Ascending aorta (tissue), 2 donors: ENCODE measurements at regions not wholly inside any gene's neighbourhood (a gene's known extent, or its start where the extent isn't known, plus 50 kb on each side); places are given as distances from the start of the nearest gene placed in this dataset.

Source experiments
- DNase-seq, 2 donors: peaks; one replicate each; pipeline ENCODE4 v3.0.0-alpha.2; 2019; ENCODE audit warnings: low spot score in 2 of 2
- H3K27ac ChIP-seq, 2 donors: fragments of 200-600 bp; sonication (generic); one replicate each; pipeline ENCODE4 v1.5.1; 2016 to 2017; ENCODE audit warnings: mild to moderate bottlenecking in 1 of 2
- H3K27me3 ChIP-seq: fragments of 200-600 bp; sonication (generic); one replicate; pipeline ENCODE4 v1.5.1; 2017
- H3K36me3 ChIP-seq, 2 donors: fragments of 200-600 bp; sonication (generic); one replicate each; pipeline ENCODE4 v1.5.1; 2016
- H3K4me1 ChIP-seq, 2 donors: fragments of 200-600 bp; sonication (generic); one replicate each; pipeline ENCODE4 v1.5.1; 2016 to 2017; ENCODE audit warnings: mild to moderate bottlenecking in 1 of 2
- H3K4me3 ChIP-seq, 2 donors: fragments of 200-600 bp; sonication (generic); one replicate each; pipeline ENCODE4 v1.5.1; 2016 to 2017; ENCODE audit warnings: mild to moderate bottlenecking in 1 of 2
- H3K9me3 ChIP-seq, 2 donors: fragments of 200-600 bp; sonication (generic); one replicate each; pipeline ENCODE4 v1.5.1; 2016
- CTCF ChIP-seq, 3 experiments: fragments of 200-600 bp in 2 of 3; fragments of 450-650 bp in 1 of 3; sonication (generic) in 2 of 3; IDR thresholded peaks; one replicate each; pipeline ENCODE4 v1.5.1; 2016 to 2019; ENCODE audit warnings: antibody characterized with exemption in 3 of 3, mild to moderate bottlenecking in 1 of 3, moderate library complexity in 1 of 3
- intact Hi-C: fragments of 100-400 bp; cut with DNase I; formaldehyde crosslinking; loops from one replicate; pipeline ENCODE4 v1.15.1; 2023

- H3K27ac ChIP-seq: no peak overlapping the region
- no peaks in the 10 kb centered on the region for H3K36me3 ChIP-seq
- DNase-seq: no peak
- H3K4me1 ChIP-seq: no peaks in the 10 kb centered on the region
- TF ChIP-seq CTCF (IDR thresholded peaks at IDR 0.05): no peak
- H3K27me3 ChIP-seq: no peaks in the 10 kb centered on the region
- H3K4me3 ChIP-seq: no peak overlapping the region
- intact Hi-C loops: no loop called here
- H3K9me3 ChIP-seq: no peaks in the 10 kb centered on the region
These were observed 166.4 kb upstream of the AFF2 start for GRCh38 chrX:148333989-148334388.

- intact Hi-C loops: no loop called here
- no peaks in the 10 kb centered on the region for H3K9me3 ChIP-seq
- H3K36me3 ChIP-seq: no peaks in the 10 kb centered on the region
- H3K27ac ChIP-seq: no peak overlapping the region
- no peak for TF ChIP-seq CTCF (IDR thresholded peaks at IDR 0.05)
- no peaks in the 10 kb centered on the region for H3K27me3 ChIP-seq
- DNase-seq: no peak
- no peak overlapping the region for H3K4me3 ChIP-seq
- no peaks in the 10 kb centered on the region for H3K4me1 ChIP-seq
These were observed 162.5 kb upstream of the AFF2 start for GRCh38 chrX:148337873-148338272.

- H3K36me3 ChIP-seq: no peaks in the 10 kb centered on the region
- H3K9me3 ChIP-seq: no peaks in the 10 kb centered on the region
- TF ChIP-seq CTCF (IDR thresholded peaks at IDR 0.05): no peak
- no peaks in the 10 kb centered on the region for H3K4me1 ChIP-seq
- DNase-seq: no peak
- no peak overlapping the region for H3K27ac ChIP-seq
- no peak overlapping the region for H3K4me3 ChIP-seq
- intact Hi-C loops: no loop called here
- no peaks in the 10 kb centered on the region for H3K27me3 ChIP-seq
These were observed 145.5 kb upstream of the AFF2 start for GRCh38 chrX:148354916-148355315.

GRCh38 chrX:148361641-148362040 lies 138.8 kb upstream of the AFF2 start:
- intact Hi-C loops: no loop called here

GRCh38 chrX:148363471-148364235 lies 136.8 kb upstream of the AFF2 start:
- no peaks in the 10 kb centered on the region for H3K4me1 ChIP-seq
- H3K9me3 ChIP-seq: no peaks in the 10 kb centered on the region
- H3K36me3 ChIP-seq: no peaks in the 10 kb centered on the region
- no peak for DNase-seq
- H3K27ac ChIP-seq: no peak overlapping the region
- no peaks in the 10 kb centered on the region for H3K27me3 ChIP-seq
- no peak overlapping the region for H3K4me3 ChIP-seq
- intact Hi-C loops: no loop called here
- no peak for TF ChIP-seq CTCF (IDR thresholded peaks at IDR 0.05)

More at GRCh38 chrX:148361641-148362040, 138.8 kb upstream of the AFF2 start:
- H3K9me3 ChIP-seq: no peaks in the 10 kb centered on the region
- no peak overlapping the region for H3K27ac ChIP-seq
- H3K4me1 ChIP-seq: no peaks in the 10 kb centered on the region
- no peak for DNase-seq
- TF ChIP-seq CTCF (IDR thresholded peaks at IDR 0.05): no peak
- no peaks in the 10 kb centered on the region for H3K27me3 ChIP-seq
- no peak overlapping the region for H3K4me3 ChIP-seq
- H3K36me3 ChIP-seq: no peaks in the 10 kb centered on the region
